Cerebellar cortex (tissue), 1 donor: ENCODE measurements at regions not wholly inside any gene's neighbourhood (a gene's known extent, or its start where the extent isn't known, plus 50 kb on each side); places are given as distances from the start of the nearest gene placed in this dataset.
"Not testable (repeated sequence)": the region's sequence is repeated elsewhere in the genome, so short reads cannot be mapped to it uniquely, and the experiment has no call there.

Source experiments
- DNase-seq: peaks from one replicate; pipeline ENCODE4 v3.0.0-alpha.2; 2015; ENCODE audit warnings: low spot score

DNA sequence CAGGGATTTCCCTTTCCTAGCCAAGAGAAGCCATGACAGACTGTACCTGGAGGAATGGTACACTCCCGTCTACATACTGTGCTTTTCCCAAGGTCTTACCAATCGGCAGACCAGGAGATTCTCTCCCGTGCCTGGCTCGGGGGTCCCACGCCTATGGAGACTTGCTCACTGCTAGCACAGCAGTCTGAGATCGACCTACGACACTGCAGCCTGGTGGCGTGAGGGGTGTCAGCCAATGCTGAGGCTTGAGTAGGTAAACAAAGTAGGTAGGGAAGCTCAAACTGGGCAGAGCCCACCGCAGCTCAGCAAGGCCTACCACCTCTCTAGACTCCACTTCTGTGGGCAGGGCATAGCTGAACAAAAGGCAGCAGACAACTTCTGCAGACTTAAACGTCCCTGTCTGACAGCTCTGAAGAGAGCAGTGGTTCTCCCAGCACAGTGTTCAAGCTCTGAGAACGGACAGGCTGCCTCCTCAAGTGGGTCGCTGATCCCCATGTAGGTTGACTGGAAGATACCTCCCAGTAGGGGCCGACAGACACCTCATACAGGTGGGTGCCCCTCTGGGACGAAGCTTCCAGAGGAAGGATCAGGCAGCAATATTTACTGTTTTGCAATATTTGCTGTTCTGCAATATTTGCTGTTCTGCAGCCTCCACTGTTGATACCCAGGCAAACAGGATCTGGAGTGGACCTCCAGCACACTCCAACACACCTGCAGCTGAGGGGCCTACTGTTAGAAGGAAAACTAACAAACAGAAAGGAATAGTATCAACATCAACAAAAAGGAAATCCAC, 270.4 kb upstream of the TLE3 start:
- DNase-seq = not testable (repeated sequence)

- not testable (repeated sequence) for DNase-seq
Measured at GRCh38 chr15:70364023-70364422, 266.3 kb upstream of the TLE3 start.

GRCh38 chr15:70362886-70363285, 265.2 kb upstream of the TLE3 start:
- DNase-seq = peak; percentile 22

- no peak for DNase-seq
Measured at GRCh38 chr15:70362350-70362749, 264.6 kb upstream of the TLE3 start.

DNA sequence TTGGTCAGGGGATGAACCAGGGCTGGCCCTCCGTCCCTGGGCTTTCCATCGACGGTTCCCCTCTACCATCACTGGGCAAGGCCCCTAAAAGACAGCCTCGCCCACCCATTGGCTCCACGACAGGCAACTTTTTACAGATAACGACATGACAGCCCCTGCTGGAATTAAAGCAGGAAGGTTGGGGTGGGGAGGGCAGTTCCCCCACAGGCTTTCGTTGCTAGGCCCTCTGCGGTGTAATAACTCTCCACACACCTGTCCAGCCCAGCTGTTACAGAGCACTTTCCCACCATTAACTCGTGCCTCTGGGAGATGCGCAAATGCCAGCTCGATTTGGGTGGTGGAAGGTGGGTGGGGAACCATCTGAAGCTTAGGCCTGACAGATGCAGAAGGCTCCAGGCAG, 264.2 kb upstream of the TLE3 start:
- DNase-seq = no peak

- DNase-seq = no peak
Measured at GRCh38 chr15:70361106-70361505, 263.4 kb upstream of the TLE3 start.

GRCh38 chr15:70358871-70359647, 261.3 kb upstream of the TLE3 start:
- DNase-seq = no peak

DNA sequence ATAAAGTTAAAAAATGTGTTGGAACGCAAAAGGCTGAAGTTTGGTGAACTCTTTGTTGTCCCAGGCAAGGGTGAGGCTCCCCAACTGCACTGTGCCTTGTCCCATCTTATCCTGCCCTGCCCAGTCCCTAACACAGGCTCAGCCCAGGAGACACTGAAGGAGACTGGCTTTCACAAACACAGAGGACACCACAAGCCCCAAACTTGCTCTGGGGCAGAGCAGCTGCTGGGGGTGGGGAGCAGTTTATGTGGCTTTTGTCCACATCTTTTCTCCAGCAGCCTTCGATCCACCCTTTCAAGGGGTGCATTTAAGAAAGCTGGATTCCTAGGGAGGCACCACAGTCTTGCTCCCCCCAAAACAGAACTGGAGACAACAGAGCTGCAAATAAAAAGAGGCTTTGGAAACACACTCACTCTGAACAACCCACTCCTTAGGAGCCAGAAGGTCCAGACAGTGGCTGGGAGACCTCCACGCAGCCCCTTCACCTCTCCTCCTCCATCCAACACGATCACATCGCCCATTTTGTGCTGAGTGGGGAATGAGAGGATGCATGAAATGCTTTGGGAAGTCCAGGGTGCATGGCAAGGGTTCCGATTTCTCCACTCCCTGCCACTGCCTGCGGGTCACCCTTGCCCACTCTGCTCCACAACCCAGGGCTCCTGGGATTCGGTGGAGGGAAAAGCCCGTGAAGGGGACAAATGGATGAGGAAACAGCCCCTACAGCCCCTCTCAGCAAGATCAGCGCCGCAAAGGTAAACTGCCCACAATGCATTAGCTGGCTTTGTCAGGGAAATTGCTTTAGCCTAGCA, 260.5 kb upstream of the TLE3 start:
- no peak for DNase-seq

- no peak for DNase-seq
Measured at GRCh38 chr15:70357453-70357852, 259.7 kb upstream of the TLE3 start.

DNA sequence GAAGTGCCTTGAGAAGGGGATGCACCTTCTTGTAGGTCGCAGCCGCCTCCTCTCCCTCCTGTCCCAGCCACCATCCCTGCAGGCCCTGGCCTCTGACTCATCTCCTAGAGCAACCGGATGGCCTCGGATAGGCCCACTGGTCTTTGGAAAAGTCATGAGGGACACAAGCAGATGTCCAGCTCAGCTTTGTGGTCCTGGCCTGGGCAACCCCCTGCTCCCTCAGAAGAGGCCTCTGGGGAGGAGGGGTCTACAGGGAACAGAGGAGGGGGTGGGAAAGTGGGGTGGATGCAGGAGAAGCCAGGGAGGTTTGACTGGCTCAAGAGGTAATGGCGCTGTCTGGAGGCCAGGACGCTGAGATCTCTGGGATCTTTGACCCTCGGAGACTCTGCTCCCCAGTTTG, 259.2 kb upstream of the TLE3 start:
- DNase-seq = no peak

GRCh38 chr15:70356062-70356860, 258.5 kb upstream of the TLE3 start:
- no peak for DNase-seq

DNA sequence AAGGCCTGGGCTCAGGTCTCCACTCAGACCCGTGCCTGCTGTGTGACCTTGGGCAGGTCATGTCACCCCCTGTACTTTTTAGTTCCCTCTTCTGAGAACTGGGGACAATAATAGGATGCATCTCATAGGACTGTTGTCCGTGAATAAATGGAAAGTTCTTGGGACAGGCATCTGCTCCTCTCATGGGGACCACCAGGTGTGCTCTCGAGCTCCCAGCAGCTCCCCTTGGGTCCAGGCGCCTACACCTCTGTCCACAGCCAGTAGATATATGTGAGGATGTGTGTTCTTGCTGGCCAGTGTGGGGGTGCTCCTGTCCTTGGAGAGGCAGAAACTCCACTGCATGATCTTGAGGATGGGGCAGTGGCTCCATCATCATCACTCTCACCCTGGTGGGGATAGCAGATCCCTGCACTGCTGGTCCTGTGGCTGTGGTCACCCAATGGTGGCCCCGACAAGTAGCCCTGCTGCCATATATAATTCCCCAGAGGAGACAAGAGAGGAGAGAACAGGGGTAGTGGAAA, 257.6 kb upstream of the TLE3 start:
- DNase-seq = no peak

DNA sequence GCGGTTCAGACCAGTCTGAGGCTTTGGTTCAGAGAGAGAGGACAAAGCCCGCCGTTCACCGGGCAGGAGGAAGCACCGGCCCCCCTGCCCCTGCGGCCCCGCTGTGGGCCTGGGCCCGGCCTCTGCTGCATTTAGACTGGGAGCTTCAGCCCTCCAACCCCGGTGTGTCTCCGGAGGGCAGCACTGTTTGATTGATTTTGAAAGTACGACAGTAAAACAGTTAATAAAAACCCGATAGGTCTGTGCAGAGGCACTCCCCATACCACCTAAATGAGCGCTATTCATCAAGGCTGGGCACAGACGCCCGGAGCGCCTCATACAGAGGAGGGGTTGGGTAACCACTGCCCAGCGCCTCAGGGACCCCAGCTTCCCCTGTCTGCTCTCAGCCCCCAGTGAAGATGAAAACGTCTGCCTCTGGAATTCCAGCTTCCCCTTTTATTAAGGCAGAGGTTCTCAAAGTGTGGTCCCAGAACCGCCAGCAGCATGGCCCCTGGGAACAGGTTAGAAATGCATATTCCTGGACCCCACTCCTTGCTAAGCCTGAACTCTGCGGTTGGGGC, 256.7 kb upstream of the TLE3 start:
- DNase-seq = no peak

GRCh38 chr15:70353606-70354345, 256.1 kb upstream of the TLE3 start:
- no peak for DNase-seq

DNA sequence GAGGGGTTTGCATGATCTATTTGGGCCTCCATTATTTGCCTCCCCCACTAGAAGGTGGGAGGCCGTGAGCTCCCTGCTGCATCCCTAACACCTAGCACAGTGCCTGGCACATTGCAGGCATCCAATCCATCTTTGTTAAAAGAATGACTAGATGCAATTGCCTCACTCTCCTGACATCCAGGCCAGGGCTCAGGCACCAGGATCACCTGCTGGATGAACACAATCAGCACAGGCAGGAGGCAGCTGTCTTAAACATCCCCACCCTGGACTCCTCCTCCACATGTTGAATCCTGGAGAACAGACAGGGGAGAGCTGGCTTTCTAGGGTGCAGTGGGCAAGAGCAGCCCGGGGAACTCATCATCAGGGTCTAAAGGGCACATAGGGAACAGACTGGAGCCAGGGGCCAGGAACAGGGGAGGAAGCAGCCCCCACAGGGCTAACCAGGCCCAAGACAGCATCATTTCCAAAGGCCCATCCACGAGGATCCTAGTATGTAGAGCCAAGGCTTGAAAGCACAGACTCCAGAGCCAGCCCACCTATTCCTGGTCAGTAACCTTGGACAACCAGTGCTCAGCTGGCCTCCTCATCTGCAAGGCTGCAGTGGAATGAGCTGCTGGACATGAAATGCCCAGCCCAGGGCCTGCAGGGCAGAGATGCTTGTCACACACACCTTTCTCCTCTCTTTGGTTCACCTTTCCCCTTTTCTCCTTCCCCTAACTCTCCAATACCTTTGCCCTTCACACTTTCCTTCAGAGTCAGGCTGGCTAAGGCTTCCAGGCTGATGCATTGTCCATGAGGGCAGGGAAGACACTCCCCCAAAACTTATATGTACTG, 254.4 kb upstream of the TLE3 start:
- DNase-seq = no peak

GRCh38 chr15:70351391-70351790, 253.7 kb upstream of the TLE3 start:
- DNase-seq = no peak

- DNase-seq = no peak
Measured at GRCh38 chr15:70348581-70349344, 251.0 kb upstream of the TLE3 start.

- no peak for DNase-seq
Measured at GRCh38 chr15:70348226-70348543, 250.5 kb upstream of the TLE3 start.
